Stimulated activated naive CD8-positive, alpha-beta T cell treated with anti-CD3 and anti-CD28 coated beads, Interleukin-15, Interleukin-2, amounts not matched to agents 100 U/mL and 50 U/mL, for 24 hours (primary cell): ENCODE measurements at regions not wholly inside any gene's neighbourhood (a gene's known extent, or its start where the extent isn't known, plus 50 kb on each side); places are given as distances from the start of the nearest gene placed in this dataset.
"Not testable (repeated sequence)": the region's sequence is repeated elsewhere in the genome, so short reads cannot be mapped to it uniquely, and the experiment has no call there.

ENCODE experiments used
- ATAC-seq: fragments of 150-1000 bp; cut with Tn5 transposase; one replicate; pipeline ENCODE4 v1.10.0; 2021
- DNase-seq: peaks from one replicate; pipeline ENCODE4 v3.0.0; 2021

- no peak for DNase-seq
- no peak for ATAC-seq
These were observed 190.8 kb downstream of the ADRA2A start for GRCh38 chr10:111267673-111268072.

- ATAC-seq (no peak), DNase-seq (no peak)
These were observed 196.4 kb downstream of the ADRA2A start for GRCh38 chr10:111273235-111273634.

- ATAC-seq = no peak
- DNase-seq = no peak
These were observed 196.8 kb downstream of the ADRA2A start for GRCh38 chr10:111273635-111274034.

GRCh38 chr10:111275091-111275490, 198.3 kb downstream of the ADRA2A start:
- DNase-seq (no peak), ATAC-seq (no peak)

DNA sequence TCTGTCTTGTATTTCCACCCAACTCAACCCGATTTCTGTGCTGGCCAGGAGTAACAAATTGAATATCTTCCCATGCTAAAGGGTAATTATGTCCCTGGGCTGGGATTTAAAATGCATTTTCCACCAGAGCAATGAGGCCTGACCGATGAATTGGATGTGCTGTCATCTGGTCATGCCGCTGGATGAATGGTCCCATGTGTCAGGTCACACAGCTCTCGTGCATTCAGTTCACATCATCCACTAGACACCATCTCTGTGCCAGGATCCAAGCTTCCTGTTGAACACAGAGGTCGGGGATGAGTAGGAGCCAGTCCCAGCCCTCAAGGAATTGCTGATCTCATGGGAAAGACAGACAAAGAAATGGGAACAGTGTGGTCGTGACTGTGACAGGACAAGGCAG, 200.8 kb downstream of the ADRA2A start:
- ATAC-seq = no peak

DNA sequence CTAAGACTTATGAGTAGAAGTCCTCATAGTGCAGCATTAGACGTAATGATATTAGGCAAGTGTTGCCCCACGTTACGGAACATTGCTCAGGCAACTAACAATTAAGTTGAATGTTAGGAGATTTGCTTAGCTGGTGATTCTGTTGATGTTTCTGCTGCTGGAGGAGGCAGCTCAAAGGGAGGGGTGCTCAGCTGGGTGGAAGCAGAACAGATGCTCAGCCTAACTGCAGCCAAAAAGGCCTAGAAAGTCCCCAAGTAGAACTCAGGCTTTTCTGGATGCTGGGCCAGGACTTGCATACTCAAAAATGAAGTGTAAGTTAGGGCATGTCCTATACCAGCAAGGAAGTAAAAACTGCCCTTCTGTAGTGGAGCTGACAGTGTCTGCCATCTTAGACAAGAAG, 201.4 kb downstream of the ADRA2A start:
- ATAC-seq (no peak), DNase-seq (no peak)

More for the DNA sequence above, 200.8 kb downstream of the ADRA2A start:
- no peak for DNase-seq

GRCh38 chr10:111281516-111281915, 204.7 kb downstream of the ADRA2A start:
- ATAC-seq (no peak), DNase-seq (no peak)

- ATAC-seq (no peak), DNase-seq (no peak)
These were observed 212.6 kb downstream of the ADRA2A start for GRCh38 chr10:111289461-111289860.

DNA sequence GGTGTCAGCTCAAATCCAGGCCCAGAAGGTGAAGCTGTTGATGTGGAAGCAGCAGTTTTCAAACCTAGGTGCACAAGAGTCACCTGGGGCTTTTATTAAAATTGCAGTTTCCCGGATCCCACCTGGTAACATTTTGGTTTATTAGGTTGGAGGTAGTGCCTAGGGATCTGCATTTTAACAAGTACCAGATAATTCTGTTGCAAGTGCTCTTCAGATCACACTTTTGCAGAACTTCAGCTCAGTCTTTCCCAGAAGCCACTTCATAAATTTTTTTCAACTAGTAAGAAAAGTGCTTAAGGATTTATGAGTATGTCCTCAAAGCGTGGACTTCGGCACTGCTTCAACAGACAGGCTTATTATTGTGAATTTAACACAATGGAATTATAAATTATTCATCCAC, 213.8 kb downstream of the ADRA2A start:
- ATAC-seq (no peak), DNase-seq (no peak)

DNA sequence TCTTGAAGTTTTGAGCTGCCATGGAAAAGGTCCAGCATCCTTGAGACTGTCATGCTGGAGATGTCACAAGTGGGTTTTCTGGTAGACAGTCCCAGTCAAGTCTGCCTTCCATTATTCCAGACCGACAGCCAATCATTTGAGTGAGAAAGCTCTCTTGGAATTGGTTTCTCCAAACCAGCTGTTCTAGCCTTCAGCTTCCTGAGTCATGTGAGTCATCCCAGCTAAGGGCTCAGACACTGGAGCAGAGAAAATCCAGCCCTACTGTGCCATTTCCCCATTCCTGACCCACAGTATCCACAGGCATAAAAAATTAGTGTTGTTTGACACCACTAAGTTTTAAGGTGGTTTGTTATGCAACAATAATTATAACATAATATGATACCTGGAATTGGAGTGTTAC, 219.0 kb downstream of the ADRA2A start:
- ATAC-seq (no peak), DNase-seq (no peak)

GRCh38 chr10:111297351-111297848, 220.6 kb downstream of the ADRA2A start:
- DNase-seq (no peak), ATAC-seq (no peak)

DNA sequence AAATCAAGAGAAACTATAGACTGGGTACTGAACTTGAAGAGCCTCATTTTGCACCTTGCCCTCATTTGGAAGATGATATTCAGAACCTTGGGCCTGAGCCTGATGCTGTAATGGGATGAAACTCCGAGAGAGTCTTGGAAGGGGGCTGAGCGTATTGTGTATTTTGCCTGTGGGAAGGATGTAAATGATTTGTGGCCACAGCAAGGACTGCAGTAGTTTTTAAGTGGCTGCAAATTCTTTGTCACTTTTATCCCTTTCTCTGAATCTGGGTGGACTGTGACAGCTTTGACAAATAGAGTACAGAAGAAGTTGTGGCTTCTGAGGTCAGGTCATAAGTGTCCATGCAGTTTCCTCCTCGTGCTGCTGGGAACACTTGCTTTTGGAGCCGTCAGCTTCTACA, 221.2 kb downstream of the ADRA2A start:
- DNase-seq (no peak), ATAC-seq (no peak)

GRCh38 chr10:111299037-111299436, 222.2 kb downstream of the ADRA2A start:
- DNase-seq = no peak
- ATAC-seq = no peak

- DNase-seq (no peak), ATAC-seq (no peak)
These were observed 227.1 kb downstream of the ADRA2A start for GRCh38 chr10:111303887-111304286.

DNA sequence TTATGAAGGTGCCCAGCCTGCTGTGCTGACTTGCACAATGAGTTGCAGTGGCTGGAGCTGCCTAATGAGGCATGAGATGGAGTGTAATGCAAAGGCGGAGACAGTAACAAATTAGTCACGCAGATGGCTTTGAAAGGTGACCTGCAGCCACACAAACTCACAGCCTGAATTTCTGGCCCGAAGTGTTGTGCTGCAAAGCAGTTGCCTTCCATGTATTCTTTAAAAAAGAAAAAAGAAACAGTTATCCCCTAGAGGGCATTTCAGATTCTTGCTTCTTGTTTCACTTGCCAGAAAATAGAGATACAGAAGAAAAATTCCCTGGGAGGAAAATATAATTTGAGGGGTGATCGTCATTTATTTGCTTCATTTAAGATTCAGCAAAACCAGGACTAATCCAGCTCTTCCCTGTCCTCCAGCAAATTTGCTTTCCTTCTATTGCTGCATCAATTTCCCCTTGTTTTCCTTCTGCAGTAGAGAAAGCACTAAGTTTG, 239.9 kb downstream of the ADRA2A start:
- DNase-seq = no peak
- ATAC-seq = no peak

DNA sequence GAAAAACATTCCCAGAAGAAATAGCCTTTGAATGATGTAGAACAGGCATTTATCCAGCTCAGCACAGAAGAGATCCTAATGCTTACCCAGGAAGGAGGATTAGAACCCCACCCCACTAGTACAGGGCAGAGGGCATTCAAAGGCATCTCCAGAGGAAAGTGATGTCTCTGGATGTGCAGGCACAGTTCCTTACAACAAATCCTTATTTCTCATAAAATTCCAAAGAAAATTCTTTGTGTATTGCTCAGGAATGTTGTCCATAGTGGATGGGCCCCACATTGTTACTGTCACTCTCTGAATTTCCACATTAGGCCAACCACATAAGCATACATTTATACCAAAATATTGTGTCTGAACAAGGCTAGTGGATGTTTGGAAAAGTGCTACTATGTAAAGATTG, 243.0 kb downstream of the ADRA2A start:
- DNase-seq = no peak
- no peak for ATAC-seq

- DNase-seq (no peak), ATAC-seq (no peak)
These were observed 246.6 kb downstream of the ADRA2A start for GRCh38 chr10:111323389-111323966.

DNA sequence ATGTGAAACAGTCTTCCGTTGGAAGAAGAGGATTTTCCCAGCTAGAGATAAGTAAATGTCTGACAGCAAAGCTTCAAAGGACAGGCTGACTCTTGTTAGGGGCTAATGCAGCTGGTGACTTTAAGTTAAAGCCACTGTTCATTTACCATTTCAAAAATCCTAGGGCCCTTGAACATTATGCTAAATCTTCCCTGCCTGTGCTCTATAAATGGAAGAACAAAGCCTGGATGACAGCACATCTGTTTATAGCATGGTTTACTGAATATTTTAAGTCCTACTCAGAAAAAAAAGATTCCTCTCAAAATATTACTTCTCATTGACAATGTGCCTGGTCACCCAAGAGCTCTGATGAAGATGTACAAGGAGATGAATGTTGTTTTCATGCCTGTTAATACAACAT, 255.3 kb downstream of the ADRA2A start:
- DNase-seq = not testable (repeated sequence)

GRCh38 chr10:111335826-111336225, 259.0 kb downstream of the ADRA2A start:
- DNase-seq (no peak), ATAC-seq (no peak)

More for the DNA sequence above, 255.3 kb downstream of the ADRA2A start:
- ATAC-seq = not testable (repeated sequence)

DNA sequence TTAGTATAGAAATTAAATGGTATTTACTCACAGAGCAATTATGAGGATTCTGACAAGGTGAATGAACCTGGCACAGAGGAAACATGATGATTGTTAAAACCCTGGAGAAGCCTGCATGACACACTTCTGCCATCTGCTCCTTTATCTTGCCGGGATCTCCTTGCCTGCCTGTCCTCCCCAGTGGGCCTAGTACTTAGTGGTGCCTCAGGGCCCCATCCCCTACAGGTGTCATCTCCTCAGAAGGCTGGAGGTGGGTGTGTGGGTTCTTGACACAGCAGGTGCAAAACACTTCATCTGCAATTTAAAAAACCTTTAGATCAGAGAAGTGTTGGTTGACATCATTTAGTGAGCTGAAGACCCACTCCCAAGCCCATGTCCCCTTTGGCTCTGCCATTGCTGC, 261.2 kb downstream of the ADRA2A start:
- ATAC-seq (no peak), DNase-seq (no peak)

DNA sequence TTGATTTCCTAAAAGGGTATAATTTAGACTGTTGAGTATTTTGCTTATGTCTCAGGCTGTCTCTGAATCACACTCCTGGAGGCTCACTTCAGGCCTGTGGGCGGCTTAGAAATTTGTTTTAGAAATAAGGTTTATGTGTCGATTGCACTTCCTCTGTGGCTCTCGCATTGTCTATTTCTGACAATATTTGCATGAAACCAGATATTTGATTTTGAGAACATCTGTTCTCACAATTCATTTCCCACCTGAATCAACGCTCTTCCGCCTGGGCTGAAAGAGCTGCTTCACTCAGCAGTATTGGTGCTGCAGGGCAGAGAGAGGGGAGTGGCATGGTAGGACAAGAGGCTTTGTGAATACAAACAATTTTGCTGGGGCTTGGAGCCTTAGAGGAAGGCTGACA, 262.0 kb downstream of the ADRA2A start:
- DNase-seq = no peak
- no peak for ATAC-seq

DNA sequence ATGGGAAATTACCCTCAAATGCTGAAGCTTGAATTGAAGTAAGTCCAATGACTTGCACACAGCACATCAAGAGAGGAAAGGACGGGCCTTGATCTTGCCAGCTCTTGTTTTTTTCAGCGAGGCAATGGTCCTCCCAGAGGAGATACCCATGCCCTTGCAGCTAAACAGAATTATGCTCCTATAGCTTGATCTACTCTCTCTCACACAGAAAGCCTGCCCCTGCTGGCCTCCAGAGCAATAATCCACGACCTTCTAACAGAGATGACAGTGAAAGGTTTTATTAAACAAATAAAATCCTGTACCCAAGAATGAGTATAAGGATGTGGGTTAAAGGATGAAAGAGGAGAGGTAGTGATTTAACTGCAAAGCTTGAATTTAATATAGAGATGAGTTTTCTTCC, 268.0 kb downstream of the ADRA2A start:
- ATAC-seq (no peak), DNase-seq (no peak)

DNA sequence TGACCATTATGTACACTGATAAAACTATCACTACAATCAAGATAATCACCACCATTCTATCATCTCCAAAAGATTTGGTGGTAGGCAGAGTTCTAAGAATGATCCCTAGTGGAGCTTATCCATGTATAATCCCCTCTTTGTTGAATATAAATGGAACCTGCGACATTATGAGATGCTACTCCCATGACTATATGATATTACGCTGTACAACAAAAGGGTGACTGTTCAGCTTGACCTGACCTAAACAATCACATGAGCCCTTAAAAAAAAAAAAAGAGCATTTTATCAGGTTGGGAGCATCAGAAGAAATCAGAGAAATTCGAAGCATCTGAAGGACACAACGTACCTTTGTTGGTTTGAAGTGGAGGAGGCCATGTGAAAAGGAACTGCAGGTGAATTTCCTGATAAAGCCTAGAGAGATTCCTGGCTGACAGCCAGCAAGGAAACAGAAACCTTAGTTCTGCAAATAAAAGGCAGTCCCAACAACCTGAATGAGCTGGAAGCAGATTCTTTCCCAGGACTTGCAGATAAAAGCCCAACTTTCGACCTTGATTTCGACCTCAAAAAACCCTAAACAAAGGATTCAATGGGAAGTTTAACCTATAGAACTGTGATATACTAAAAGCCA, 270.7 kb downstream of the ADRA2A start:
- DNase-seq (no peak), ATAC-seq (no peak)

- no peak for ATAC-seq
- no peak for DNase-seq
These were observed 271.2 kb downstream of the ADRA2A start for GRCh38 chr10:111348076-111348475.
